Sigmoid colon (tissue), 4 donors: ENCODE measurements at regions not wholly inside any gene's neighbourhood (a gene's known extent, or its start where the extent isn't known, plus 50 kb on each side); places are given as distances from the start of the nearest gene placed in this dataset.

Experiments
- CTCF ChIP-seq, 4 experiments: fragments of 450-650 bp in 3 of 4; fragments of 200-600 bp in 1 of 4; IDR thresholded peaks; one replicate each; pipeline ENCODE4 v1.5.1; 2016 to 2019; ENCODE audit warnings: antibody characterized with exemption in 4 of 4, mild to moderate bottlenecking in 3 of 4, moderate library complexity in 2 of 4
- POLR2A ChIP-seq, 2 donors: fragments of 450-650 bp; IDR thresholded peaks; one replicate each; pipeline ENCODE4 v1.6.1; 2016; ENCODE audit warnings: antibody characterized with exemption in 2 of 2, mild to moderate bottlenecking in 2 of 2, moderate library complexity in 2 of 2
- POLR2AphosphoS5 ChIP-seq, 4 donors: sonication (generic); formaldehyde crosslinking; IDR thresholded peaks; one replicate each; pipeline ENCODE4 v1.6.1; 2017; ENCODE audit warnings: antibody characterized with exemption in 4 of 4

DNA sequence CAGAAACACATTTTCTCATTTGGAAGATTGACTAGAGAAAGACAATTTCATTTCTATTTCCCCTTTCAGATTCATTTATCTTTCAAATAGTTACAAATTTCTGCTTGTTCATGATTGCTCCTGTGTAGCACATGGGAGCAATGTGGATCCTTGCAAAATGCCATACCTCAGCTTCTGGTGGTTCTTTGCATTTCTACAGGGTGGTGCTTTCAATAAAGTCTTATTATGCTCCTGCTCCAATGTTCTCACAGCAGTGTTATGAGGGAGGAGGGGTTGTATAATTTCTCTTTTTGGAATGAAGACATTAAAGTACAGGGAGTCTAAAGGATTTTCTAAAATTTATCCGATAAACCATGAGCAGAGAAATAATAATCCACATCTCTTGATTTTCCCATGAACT lies 280.1 kb upstream of the ATP10A start:
- no peak for TF ChIP-seq CTCF (IDR thresholded peaks at IDR 0.05)
- no peak for TF ChIP-seq POLR2AphosphoS5 (IDR thresholded peaks at IDR 0.05)
- TF ChIP-seq POLR2A (IDR thresholded peaks at IDR 0.05): no peak
